Naive B cell (primary cell): ENCODE measurements at regions not wholly inside any gene's neighbourhood (a gene's known extent, or its start where the extent isn't known, plus 50 kb on each side); places are given as distances from the start of the nearest gene placed in this dataset.

ENCODE experiments used
- ATAC-seq, 2 donors: fragments of 150-1000 bp; cut with Tn5 transposase; 2 replicates each; pipeline ENCODE4 v1.10.0; 2021; ENCODE audit warnings: low read depth in 2 of 2, mild to moderate bottlenecking in 2 of 2, moderate library complexity in 2 of 2
- DNase-seq: peaks from one replicate; pipeline ENCODE4 v3.0.0; 2022
- H3K27ac Mint-ChIP-seq, 6 donors: one replicate each; pipeline ENCODE4 v1.8.0; 2020 to 2022; ENCODE audit warnings: mild to moderate bottlenecking in 6 of 6, mixed read lengths in 6 of 6, moderate library complexity in 5 of 6, inconsistent platforms in 2 of 6
- H3K27me3 Mint-ChIP-seq, 3 donors: one replicate each; pipeline ENCODE4 v1.8.0; 2021 to 2022; ENCODE audit warnings: mixed read lengths in 3 of 3, mild to moderate bottlenecking in 1 of 3
- H3K36me3 Mint-ChIP-seq, 2 donors: one replicate each; pipeline ENCODE4 v1.8.0; 2020 to 2022; ENCODE audit warnings: mixed read lengths in 2 of 2, inconsistent platforms in 1 of 2, mild to moderate bottlenecking in 1 of 2
- H3K4me1 Mint-ChIP-seq, 3 donors: one replicate each; pipeline ENCODE4 v1.8.0; 2020 to 2022; ENCODE audit warnings: mixed read lengths in 3 of 3, inconsistent platforms in 1 of 3, mild to moderate bottlenecking in 1 of 3, moderate library complexity in 1 of 3
- H3K4me3 Mint-ChIP-seq, 8 donors: one replicate each; pipeline ENCODE4 v1.8.0; 2020 to 2022; ENCODE audit warnings: mild to moderate bottlenecking in 8 of 8, mixed read lengths in 8 of 8, moderate library complexity in 8 of 8, inconsistent platforms in 2 of 8
- H3K9me3 Mint-ChIP-seq, 7 donors: one replicate each; pipeline ENCODE4 v1.8.0; 2020 to 2022; ENCODE audit warnings: mixed read lengths in 7 of 7, mild to moderate bottlenecking in 5 of 7, inconsistent platforms in 2 of 7, moderate library complexity in 1 of 7

GRCh38 chr2:104462731-104463130 lies 391.2 kb upstream of the POU3F3 start:
- H3K27me3 Mint-ChIP-seq: peaks cover 0 to 12% (median 10%) of the 10 kb centered on the region in 3 donors

GRCh38 chr2:104465981-104466380 lies 387.9 kb upstream of the POU3F3 start:
- no peaks in the 10 kb centered on the region for H3K36me3 Mint-ChIP-seq
- DNase-seq (no peak), ATAC-seq (no peak)

More at GRCh38 chr2:104462731-104463130, 391.2 kb upstream of the POU3F3 start:
- DNase-seq (no peak), ATAC-seq (no peak)
- Mint-ChIP-seq H3K27ac (no peak overlapping the region), H3K36me3 (no peaks in the 10 kb centered on the region), H3K4me3 (no peak overlapping the region), H3K9me3 (peaks cover 0 to 7% (median 0%) of the 10 kb centered on the region in 7 donors), H3K4me1 (no peaks in the 10 kb centered on the region)

GRCh38 chr2:104468846-104469245 lies 385.1 kb upstream of the POU3F3 start:
- Mint-ChIP-seq H3K4me1 (no peaks in the 10 kb centered on the region), H3K27me3 (peaks cover 0 to 12% (median 10%) of the 10 kb centered on the region in 3 donors), H3K27ac (no peak overlapping the region), H3K36me3 (no peaks in the 10 kb centered on the region), H3K4me3 (no peak overlapping the region), H3K9me3 (peaks cover 0 to 4% (median 0%) of the 10 kb centered on the region in 7 donors)
- DNase-seq (no peak), ATAC-seq (no peak)

More at GRCh38 chr2:104465981-104466380, 387.9 kb upstream of the POU3F3 start:
- H3K4me3 Mint-ChIP-seq: no peak overlapping the region
- H3K27ac Mint-ChIP-seq: no peak overlapping the region
- peaks cover 0 to 12% (median 10%) of the 10 kb centered on the region in 3 donors for H3K27me3 Mint-ChIP-seq
- peaks cover 0 to 7% (median 0%) of the 10 kb centered on the region in 7 donors for H3K9me3 Mint-ChIP-seq
- no peaks in the 10 kb centered on the region for H3K4me1 Mint-ChIP-seq

- peaks cover 0 to 5% (median 2%) of the 10 kb centered on the region in 3 donors for H3K27me3 Mint-ChIP-seq
- DNase-seq (no peak), ATAC-seq (no peak)
- H3K9me3 Mint-ChIP-seq: peaks cover 0 to 4% (median 0%) of the 10 kb centered on the region in 7 donors
- no peak overlapping the region for H3K27ac Mint-ChIP-seq
- no peak overlapping the region for H3K4me3 Mint-ChIP-seq
- no peaks in the 10 kb centered on the region for H3K4me1 Mint-ChIP-seq
- H3K36me3 Mint-ChIP-seq: no peaks in the 10 kb centered on the region
These were observed 381.8 kb upstream of the POU3F3 start for GRCh38 chr2:104472076-104472475.

- Mint-ChIP-seq H3K4me3 (no peak overlapping the region), H3K27me3 (peaks cover 0 to 7% (median 0%) of the 10 kb centered on the region in 3 donors), H3K27ac (no peak overlapping the region), H3K36me3 (no peaks in the 10 kb centered on the region), H3K9me3 (peaks cover 0 to 4% (median 0%) of the 10 kb centered on the region in 7 donors), H3K4me1 (no peaks in the 10 kb centered on the region)
- DNase-seq: no peak
- no peak for ATAC-seq
These were observed 380.4 kb upstream of the POU3F3 start for GRCh38 chr2:104473546-104473945.

- peaks cover 0 to 4% (median 0%) of the 10 kb centered on the region in 7 donors for H3K9me3 Mint-ChIP-seq
- peaks cover 0 to 7% (median 0%) of the 10 kb centered on the region in 3 donors for H3K27me3 Mint-ChIP-seq
- no peak for DNase-seq
- H3K4me1 Mint-ChIP-seq: no peaks in the 10 kb centered on the region
- no peak overlapping the region for H3K27ac Mint-ChIP-seq
- no peak for ATAC-seq
- no peak overlapping the region for H3K4me3 Mint-ChIP-seq
- H3K36me3 Mint-ChIP-seq: no peaks in the 10 kb centered on the region
These were observed 379.2 kb upstream of the POU3F3 start for GRCh38 chr2:104474716-104475115.

- H3K4me3 Mint-ChIP-seq: no peak overlapping the region
- H3K9me3 Mint-ChIP-seq: peaks cover 0 to 4% (median 0%) of the 10 kb centered on the region in 7 donors
- H3K36me3 Mint-ChIP-seq: no peaks in the 10 kb centered on the region
- H3K27me3 Mint-ChIP-seq: peaks cover 0 to 7% (median 0%) of the 10 kb centered on the region in 3 donors
- DNase-seq: no peak
- no peak for ATAC-seq
- no peaks in the 10 kb centered on the region for H3K4me1 Mint-ChIP-seq
- no peak overlapping the region for H3K27ac Mint-ChIP-seq
These were observed 377.8 kb upstream of the POU3F3 start for GRCh38 chr2:104476075-104476474.

- Mint-ChIP-seq H3K4me3 (no peak overlapping the region), H3K27ac (no peak overlapping the region), H3K27me3 (peaks cover 0 to 7% (median 0%) of the 10 kb centered on the region in 3 donors), H3K4me1 (no peaks in the 10 kb centered on the region), H3K9me3 (peaks cover 0 to 2% (median 0%) of the 10 kb centered on the region in 7 donors), H3K36me3 (no peaks in the 10 kb centered on the region)
- DNase-seq (no peak), ATAC-seq (no peak)
These were observed 377.3 kb upstream of the POU3F3 start for GRCh38 chr2:104476563-104476988.

- no peak overlapping the region for H3K4me3 Mint-ChIP-seq
- no peaks in the 10 kb centered on the region for H3K4me1 Mint-ChIP-seq
- ATAC-seq: no peak
- no peak for DNase-seq
- H3K36me3 Mint-ChIP-seq: no peaks in the 10 kb centered on the region
- no peak overlapping the region for H3K27ac Mint-ChIP-seq
- H3K9me3 Mint-ChIP-seq: peaks cover 0 to 12% (median 0%) of the 10 kb centered on the region in 7 donors
- H3K27me3 Mint-ChIP-seq: peaks cover 0 to 21% (median 7%) of the 10 kb centered on the region in 3 donors
These were observed 372.6 kb upstream of the POU3F3 start for GRCh38 chr2:104481341-104481740.

- Mint-ChIP-seq H3K36me3 (no peaks in the 10 kb centered on the region), H3K4me3 (no peak overlapping the region), H3K27me3 (peaks cover 0 to 19% (median 10%) of the 10 kb centered on the region in 3 donors), H3K9me3 (peaks cover 0 to 17% (median 0%) of the 10 kb centered on the region in 7 donors), H3K27ac (no peak overlapping the region), H3K4me1 (no peaks in the 10 kb centered on the region)
- ATAC-seq: no peak
- DNase-seq: no peak
These were observed 366.5 kb upstream of the POU3F3 start for GRCh38 chr2:104487366-104487765.

GRCh38 chr2:104493698-104494097 lies 360.2 kb upstream of the POU3F3 start:
- no peak for DNase-seq
- Mint-ChIP-seq H3K27ac (peak overlapping the region in 1 of 6 donors; percentile 15), H3K4me3 (no peak overlapping the region), H3K27me3 (peaks cover 0 to 16% (median 14%) of the 10 kb centered on the region in 3 donors), H3K4me1 (no peaks in the 10 kb centered on the region), H3K36me3 (no peaks in the 10 kb centered on the region), H3K9me3 (peaks cover 0 to 2% (median 0%) of the 10 kb centered on the region in 7 donors)
- no peak for ATAC-seq

- Mint-ChIP-seq H3K9me3 (peaks cover 0 to 2% (median 0%) of the 10 kb centered on the region in 7 donors), H3K27me3 (peaks cover 5 to 21% (median 7%) of the 10 kb centered on the region in 3 donors), H3K36me3 (no peaks in the 10 kb centered on the region), H3K4me3 (no peak overlapping the region), H3K27ac (no peak overlapping the region), H3K4me1 (no peaks in the 10 kb centered on the region)
- no peak for ATAC-seq
- no peak for DNase-seq
These were observed 352.6 kb upstream of the POU3F3 start for GRCh38 chr2:104501342-104501741.

- no peaks in the 10 kb centered on the region for H3K4me1 Mint-ChIP-seq
- ATAC-seq: no peak
- H3K27me3 Mint-ChIP-seq: peaks cover 5 to 21% (median 7%) of the 10 kb centered on the region in 3 donors
- no peak overlapping the region for H3K27ac Mint-ChIP-seq
- H3K9me3 Mint-ChIP-seq: peaks cover 0 to 2% (median 0%) of the 10 kb centered on the region in 7 donors
- no peak for DNase-seq
- no peaks in the 10 kb centered on the region for H3K36me3 Mint-ChIP-seq
- no peak overlapping the region for H3K4me3 Mint-ChIP-seq
These were observed 352.0 kb upstream of the POU3F3 start for GRCh38 chr2:104501929-104502328.

GRCh38 chr2:104502901-104503300 lies 351.0 kb upstream of the POU3F3 start:
- DNase-seq: no peak
- ATAC-seq: no peak
- H3K36me3 Mint-ChIP-seq: no peaks in the 10 kb centered on the region
- H3K4me3 Mint-ChIP-seq: no peak overlapping the region
- H3K27ac Mint-ChIP-seq: no peak overlapping the region
- no peaks in the 10 kb centered on the region for H3K4me1 Mint-ChIP-seq
- peaks cover 5 to 13% (median 7%) of the 10 kb centered on the region in 3 donors for H3K27me3 Mint-ChIP-seq
- peaks cover 0 to 2% (median 0%) of the 10 kb centered on the region in 7 donors for H3K9me3 Mint-ChIP-seq
